ENCODE measurements at regions not wholly inside any gene's neighbourhood (a gene's known extent, or its start where the extent isn't known, plus 50 kb on each side); places are given as distances from the start of the nearest gene placed in this dataset.

DNA sequence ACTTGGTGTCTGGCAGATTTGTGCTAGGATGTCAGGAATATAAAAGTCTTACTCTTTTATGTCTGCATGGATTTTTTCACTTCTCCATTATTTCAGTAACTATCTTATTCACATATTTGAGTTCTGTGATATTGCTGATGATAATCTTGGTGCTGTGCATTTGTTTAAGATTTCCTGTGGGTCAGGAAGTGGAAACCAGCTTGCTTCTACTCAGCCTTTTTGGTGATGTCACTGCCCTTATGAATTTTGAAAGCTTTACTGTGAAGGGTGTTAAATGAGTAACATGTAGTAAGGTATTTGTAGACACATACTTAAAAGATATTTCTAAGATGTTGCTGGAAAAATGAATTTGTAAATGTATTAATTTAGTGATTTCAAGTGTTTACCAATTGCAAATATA, 69.5 kb upstream of the VOPP1 start:
- TF ChIP-seq FOXP2 (optimal IDR thresholded peaks at IDR 0.05; ENCODE audit: borderline replicate concordance, extremely low read depth, extremely low read length, insufficient read depth), result no peak
- no peak for TF ChIP-seq POLR2AphosphoS5 (IDR thresholded peaks at IDR 0.05; ENCODE audit: low read depth, low read length)
- TF ChIP-seq, protein P1, sequence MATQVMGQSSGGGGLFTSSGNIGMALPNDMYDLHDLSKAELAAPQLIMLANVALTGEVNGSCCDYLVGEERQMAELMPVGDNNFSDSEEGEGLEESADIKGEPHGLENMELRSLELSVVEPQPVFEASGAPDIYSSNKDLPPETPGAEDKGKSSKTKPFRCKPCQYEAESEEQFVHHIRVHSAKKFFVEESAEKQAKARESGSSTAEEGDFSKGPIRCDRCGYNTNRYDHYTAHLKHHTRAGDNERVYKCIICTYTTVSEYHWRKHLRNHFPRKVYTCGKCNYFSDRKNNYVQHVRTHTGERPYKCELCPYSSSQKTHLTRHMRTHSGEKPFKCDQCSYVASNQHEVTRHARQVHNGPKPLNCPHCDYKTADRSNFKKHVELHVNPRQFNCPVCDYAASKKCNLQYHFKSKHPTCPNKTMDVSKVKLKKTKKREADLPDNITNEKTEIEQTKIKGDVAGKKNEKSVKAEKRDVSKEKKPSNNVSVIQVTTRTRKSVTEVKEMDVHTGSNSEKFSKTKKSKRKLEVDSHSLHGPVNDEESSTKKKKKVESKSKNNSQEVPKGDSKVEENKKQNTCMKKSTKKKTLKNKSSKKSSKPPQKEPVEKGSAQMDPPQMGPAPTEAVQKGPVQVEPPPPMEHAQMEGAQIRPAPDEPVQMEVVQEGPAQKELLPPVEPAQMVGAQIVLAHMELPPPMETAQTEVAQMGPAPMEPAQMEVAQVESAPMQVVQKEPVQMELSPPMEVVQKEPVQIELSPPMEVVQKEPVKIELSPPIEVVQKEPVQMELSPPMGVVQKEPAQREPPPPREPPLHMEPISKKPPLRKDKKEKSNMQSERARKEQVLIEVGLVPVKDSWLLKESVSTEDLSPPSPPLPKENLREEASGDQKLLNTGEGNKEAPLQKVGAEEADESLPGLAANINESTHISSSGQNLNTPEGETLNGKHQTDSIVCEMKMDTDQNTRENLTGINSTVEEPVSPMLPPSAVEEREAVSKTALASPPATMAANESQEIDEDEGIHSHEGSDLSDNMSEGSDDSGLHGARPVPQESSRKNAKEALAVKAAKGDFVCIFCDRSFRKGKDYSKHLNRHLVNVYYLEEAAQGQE (IDR thresholded peaks at IDR 0.05; ENCODE audit: insufficient read depth in 1 of 2, low read depth in 2 of 2, low read length in 2 of 2), result no peak
- no peak for TF ChIP-seq TAF1 (IDR thresholded peaks at IDR 0.05; ENCODE audit: borderline replicate concordance, insufficient read depth, low read length)
- no peak for TF ChIP-seq SIN3A (IDR thresholded peaks at IDR 0.05; ENCODE audit: borderline replicate concordance, insufficient read depth, low read length)

DNA sequence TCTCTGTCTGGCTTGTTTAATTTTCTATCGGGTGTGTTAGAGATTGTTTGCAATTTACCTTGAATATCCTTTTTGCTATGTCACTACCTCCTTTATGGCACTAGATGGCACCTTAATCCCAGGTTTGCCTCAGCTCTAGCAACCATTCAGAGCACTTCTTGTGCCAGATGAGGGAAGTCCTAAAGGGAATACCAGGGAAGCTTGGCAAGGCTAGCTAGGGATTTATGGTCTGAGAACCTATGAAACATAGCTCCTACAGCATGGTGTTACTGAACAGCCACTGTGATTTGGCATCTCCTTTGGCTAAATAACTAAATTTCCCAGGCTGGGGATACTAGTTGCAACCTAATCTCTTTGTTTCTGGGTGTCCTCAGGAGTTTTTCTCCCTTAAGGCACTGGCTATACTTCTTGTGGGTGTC, 69.0 kb upstream of the VOPP1 start:
- no peak for TF ChIP-seq FOXP2 (optimal IDR thresholded peaks at IDR 0.05; ENCODE audit: borderline replicate concordance, extremely low read depth, extremely low read length, insufficient read depth)
- no peak for TF ChIP-seq POLR2AphosphoS5 (IDR thresholded peaks at IDR 0.05; ENCODE audit: low read depth, low read length)
- TF ChIP-seq, protein P1 (IDR thresholded peaks at IDR 0.05; ENCODE audit: insufficient read depth in 1 of 2, low read depth in 2 of 2, low read length in 2 of 2), result no peak
- TF ChIP-seq SIN3A (IDR thresholded peaks at IDR 0.05; ENCODE audit: borderline replicate concordance, insufficient read depth, low read length), result no peak
- TF ChIP-seq TAF1 (IDR thresholded peaks at IDR 0.05; ENCODE audit: borderline replicate concordance, insufficient read depth, low read length), result no peak

DNA sequence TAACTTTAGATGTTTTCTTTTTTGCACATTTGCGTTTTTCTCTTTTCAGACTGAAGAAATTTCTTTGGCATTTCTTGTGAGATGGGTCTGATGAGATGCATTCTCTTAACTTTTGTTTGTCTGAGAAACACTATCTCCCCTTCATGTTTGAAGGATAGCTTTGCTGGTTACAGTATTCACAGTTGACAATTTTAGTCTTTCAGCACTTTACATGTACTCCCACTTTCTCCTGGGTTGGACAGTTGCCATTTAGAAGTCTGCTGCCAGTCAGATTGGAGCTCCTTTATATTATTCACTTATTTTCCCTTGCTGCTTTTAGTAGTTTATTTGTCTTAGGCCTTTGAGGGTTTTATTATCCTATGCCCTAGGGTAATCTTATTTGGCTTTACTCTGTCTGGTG, 67.3 kb upstream of the VOPP1 start:
- TF ChIP-seq FOXP2 (optimal IDR thresholded peaks at IDR 0.05; ENCODE audit: borderline replicate concordance, extremely low read depth, extremely low read length, insufficient read depth) (no peak), SIN3A (IDR thresholded peaks at IDR 0.05; ENCODE audit: borderline replicate concordance, insufficient read depth, low read length) (no peak), POLR2AphosphoS5 (IDR thresholded peaks at IDR 0.05; ENCODE audit: low read depth, low read length) (no peak), TAF1 (IDR thresholded peaks at IDR 0.05; ENCODE audit: borderline replicate concordance, insufficient read depth, low read length) (no peak)
- TF ChIP-seq, protein P1 (IDR thresholded peaks at IDR 0.05; ENCODE audit: insufficient read depth in 1 of 2, low read depth in 2 of 2, low read length in 2 of 2), result no peak

DNA sequence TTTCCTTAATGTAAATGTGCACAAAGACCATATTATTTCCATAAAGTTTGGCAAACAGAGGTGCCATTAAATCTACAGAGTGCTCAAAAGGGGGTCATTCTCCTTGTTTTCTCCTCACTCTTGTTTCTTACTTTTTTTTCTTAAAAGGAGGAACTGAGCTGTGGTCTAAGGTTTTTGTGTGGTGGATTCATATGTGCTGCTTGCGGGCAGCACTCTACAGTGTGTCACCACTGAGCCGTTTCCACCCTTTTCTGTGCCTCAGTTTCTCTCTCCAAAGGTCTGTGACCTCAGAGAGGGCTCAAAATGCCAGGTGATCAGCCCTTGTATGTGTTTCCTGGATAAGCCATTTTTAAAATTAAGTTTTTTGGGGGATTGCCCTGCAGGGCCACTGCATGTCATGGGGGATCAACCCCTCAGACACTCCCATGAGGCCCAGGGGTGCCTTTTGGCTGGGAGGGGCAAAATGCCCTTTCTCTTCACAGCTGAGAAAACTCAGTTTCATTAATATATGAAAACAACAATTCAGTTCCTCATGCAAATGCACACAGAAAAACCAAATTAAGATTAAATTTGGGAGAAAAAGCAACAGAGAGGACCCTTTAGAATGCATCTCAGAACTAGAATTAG, 56.9 kb upstream of the VOPP1 start:
- TF ChIP-seq POLR2AphosphoS5 (IDR thresholded peaks at IDR 0.05; ENCODE audit: low read depth, low read length) (no peak), FOXP2 (optimal IDR thresholded peaks at IDR 0.05; ENCODE audit: borderline replicate concordance, extremely low read depth, extremely low read length, insufficient read depth) (no peak), TAF1 (IDR thresholded peaks at IDR 0.05; ENCODE audit: borderline replicate concordance, insufficient read depth, low read length) (no peak), SIN3A (IDR thresholded peaks at IDR 0.05; ENCODE audit: borderline replicate concordance, insufficient read depth, low read length) (no peak)
- TF ChIP-seq, protein P1 (IDR thresholded peaks at IDR 0.05; ENCODE audit: insufficient read depth in 1 of 2, low read depth in 2 of 2, low read length in 2 of 2), result no peak

Data from PFSK-1 (cell line).